ENCODE measurements at regions not wholly inside any gene's neighbourhood (a gene's known extent, or its start where the extent isn't known, plus 50 kb on each side); places are given as distances from the start of the nearest gene placed in this dataset.
"Not testable (repeated sequence)": the region's sequence is repeated elsewhere in the genome, so short reads cannot be mapped to it uniquely, and the experiment has no call there.

DNA sequence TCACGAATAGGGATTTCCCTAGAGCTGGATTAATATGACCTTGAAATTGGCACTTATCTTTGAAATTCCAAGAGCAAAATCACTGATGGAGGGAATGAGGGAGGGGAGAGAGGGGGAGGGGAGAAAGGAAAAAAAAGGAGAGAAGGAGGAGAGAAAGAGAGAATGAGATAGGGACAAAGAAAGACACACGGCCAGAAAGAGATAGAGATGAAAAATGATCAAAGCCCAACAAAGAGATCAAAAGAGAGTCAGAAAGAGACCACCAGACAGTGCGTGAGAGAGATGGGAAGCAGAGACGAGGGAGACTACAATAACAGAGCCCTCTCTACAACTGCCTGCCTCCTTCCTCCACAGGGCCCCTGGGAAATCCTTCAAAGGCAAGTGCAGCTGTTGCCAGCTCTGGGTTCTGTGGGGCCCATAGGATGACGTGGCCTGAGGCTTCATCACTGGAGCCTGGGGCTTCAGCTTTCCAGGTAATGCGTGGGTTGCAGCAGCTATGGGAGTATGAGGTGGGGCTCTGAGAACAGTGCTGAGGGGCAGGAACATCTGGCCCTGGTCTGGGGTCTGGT, 58.3 kb upstream of the SHB start:
- Histone ChIP-seq H3K9me3 (no peaks in the 10 kb centered on the region), H3K4me1 (no peaks in the 10 kb centered on the region), H3K27ac (no peak overlapping the region), H3K4me3 (no peak overlapping the region), H3K27me3 (no peaks in the 10 kb centered on the region), H3K36me3 (no peaks in the 10 kb centered on the region)
- DNase-seq: no peak
- intact Hi-C loops (cut with DNase I; ENCODE audit: low total_unique reads): no loop called here
- TF ChIP-seq, protein P1, sequence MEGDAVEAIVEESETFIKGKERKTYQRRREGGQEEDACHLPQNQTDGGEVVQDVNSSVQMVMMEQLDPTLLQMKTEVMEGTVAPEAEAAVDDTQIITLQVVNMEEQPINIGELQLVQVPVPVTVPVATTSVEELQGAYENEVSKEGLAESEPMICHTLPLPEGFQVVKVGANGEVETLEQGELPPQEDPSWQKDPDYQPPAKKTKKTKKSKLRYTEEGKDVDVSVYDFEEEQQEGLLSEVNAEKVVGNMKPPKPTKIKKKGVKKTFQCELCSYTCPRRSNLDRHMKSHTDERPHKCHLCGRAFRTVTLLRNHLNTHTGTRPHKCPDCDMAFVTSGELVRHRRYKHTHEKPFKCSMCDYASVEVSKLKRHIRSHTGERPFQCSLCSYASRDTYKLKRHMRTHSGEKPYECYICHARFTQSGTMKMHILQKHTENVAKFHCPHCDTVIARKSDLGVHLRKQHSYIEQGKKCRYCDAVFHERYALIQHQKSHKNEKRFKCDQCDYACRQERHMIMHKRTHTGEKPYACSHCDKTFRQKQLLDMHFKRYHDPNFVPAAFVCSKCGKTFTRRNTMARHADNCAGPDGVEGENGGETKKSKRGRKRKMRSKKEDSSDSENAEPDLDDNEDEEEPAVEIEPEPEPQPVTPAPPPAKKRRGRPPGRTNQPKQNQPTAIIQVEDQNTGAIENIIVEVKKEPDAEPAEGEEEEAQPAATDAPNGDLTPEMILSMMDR (IDR thresholded peaks at IDR 0.05): no peak

DNA sequence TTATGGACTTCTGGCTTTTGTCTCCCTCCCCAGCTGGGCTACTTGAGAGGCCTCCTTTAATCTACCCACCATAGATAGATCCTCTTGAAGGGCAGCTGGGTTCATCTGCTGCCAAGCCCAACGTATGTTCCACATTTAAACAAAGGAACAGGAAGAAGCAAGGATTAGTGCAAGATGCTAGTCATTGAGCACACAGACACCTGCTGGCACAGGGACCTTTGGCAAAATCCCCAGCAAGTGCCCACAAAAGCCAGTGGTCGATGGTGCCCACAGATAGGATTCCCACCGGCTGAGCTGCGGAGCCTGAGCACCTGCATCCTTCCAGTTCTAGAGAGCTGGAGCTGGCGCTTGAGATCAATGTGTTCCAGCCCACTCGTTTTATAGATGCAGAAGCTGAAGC, 57.7 kb upstream of the SHB start:
- no peak overlapping the region for H3K27ac ChIP-seq
- no peak overlapping the region for H3K4me3 ChIP-seq
- no peaks in the 10 kb centered on the region for H3K4me1 ChIP-seq
- H3K27me3 ChIP-seq: no peaks in the 10 kb centered on the region
- DNase-seq: no peak
- intact Hi-C loops (cut with DNase I; ENCODE audit: low total_unique reads): no loop called here
- H3K36me3 ChIP-seq: no peaks in the 10 kb centered on the region
- H3K9me3 ChIP-seq: no peaks in the 10 kb centered on the region
- TF ChIP-seq, protein P1 (IDR thresholded peaks at IDR 0.05): no peak

GRCh38 chr9:38125889-38126288, 56.9 kb upstream of the SHB start:
- no peak overlapping the region for H3K27ac ChIP-seq
- H3K36me3 ChIP-seq: no peaks in the 10 kb centered on the region
- no peaks in the 10 kb centered on the region for H3K27me3 ChIP-seq
- DNase-seq: no peak
- H3K4me1 ChIP-seq: no peaks in the 10 kb centered on the region
- TF ChIP-seq, protein P1 (IDR thresholded peaks at IDR 0.05): no peak
- H3K9me3 ChIP-seq: no peaks in the 10 kb centered on the region
- intact Hi-C loops (cut with DNase I; ENCODE audit: low total_unique reads): no loop called here
- no peak overlapping the region for H3K4me3 ChIP-seq

GRCh38 chr9:38123359-38123758, 54.3 kb upstream of the SHB start:
- H3K27me3 ChIP-seq; intact Hi-C loops (cut with DNase I; ENCODE audit: low total_unique reads); H3K4me1 ChIP-seq; H3K9me3 ChIP-seq; H3K36me3 ChIP-seq; H3K4me3 ChIP-seq; H3K27ac ChIP-seq; DNase-seq: not testable (repeated sequence)

GRCh38 chr9:38120961-38121360, 51.9 kb upstream of the SHB start:
- no peak overlapping the region for H3K4me3 ChIP-seq
- no peaks in the 10 kb centered on the region for H3K36me3 ChIP-seq
- H3K4me1 ChIP-seq: no peaks in the 10 kb centered on the region
- intact Hi-C loops (cut with DNase I; ENCODE audit: low total_unique reads): no loop called here
- H3K27ac ChIP-seq: no peak overlapping the region
- TF ChIP-seq, protein P1 (IDR thresholded peaks at IDR 0.05): no peak
- H3K27me3 ChIP-seq: no peaks in the 10 kb centered on the region
- no peaks in the 10 kb centered on the region for H3K9me3 ChIP-seq
- no peak for DNase-seq

DNA sequence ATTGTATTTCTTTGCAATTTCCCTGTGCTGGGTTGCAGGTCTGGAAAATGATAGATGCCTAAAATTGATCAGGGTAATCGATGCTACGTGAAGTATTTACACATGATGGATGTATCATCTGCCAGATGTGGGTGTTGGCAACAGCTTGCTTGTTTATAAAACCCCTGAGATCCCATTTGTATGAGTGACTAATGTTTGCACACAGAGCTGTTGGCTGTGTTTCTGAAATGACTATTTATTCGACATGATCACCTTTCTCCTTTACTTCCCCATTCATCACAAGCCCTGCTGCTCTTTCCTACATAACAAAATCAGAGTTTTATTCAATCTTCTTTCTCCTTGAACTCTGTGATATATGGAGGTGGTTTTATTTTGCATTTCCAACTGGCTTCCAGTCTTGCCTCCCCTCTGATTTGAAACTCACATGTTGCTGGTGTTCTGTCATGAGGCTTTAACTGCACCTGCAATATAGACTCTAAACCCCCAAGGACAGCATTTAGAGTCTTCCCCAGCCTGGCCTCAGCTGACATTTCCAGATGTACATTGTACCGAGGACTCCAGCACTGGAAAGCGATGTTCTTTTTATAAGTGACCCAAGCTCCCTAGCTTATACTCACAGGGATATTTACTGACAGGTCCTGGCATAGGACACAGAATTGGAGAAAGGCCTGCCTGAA, 50.7 kb upstream of the SHB start:
- TF ChIP-seq, protein P1 (IDR thresholded peaks at IDR 0.05): no peak
- DNase-seq: no peak

More for the DNA sequence above, 50.7 kb upstream of the SHB start:
- H3K9me3 ChIP-seq: no peaks in the 10 kb centered on the region
- H3K27me3 ChIP-seq: no peaks in the 10 kb centered on the region
- no peaks in the 10 kb centered on the region for H3K36me3 ChIP-seq
- intact Hi-C loops (cut with DNase I; ENCODE audit: low total_unique reads): no loop called here
- no peaks in the 10 kb centered on the region for H3K4me1 ChIP-seq
- H3K4me3 ChIP-seq: no peak overlapping the region
- H3K27ac ChIP-seq: no peak overlapping the region

All from tibial artery (tissue), 4 donors.